ENCODE measurements at regions not wholly inside any gene's neighbourhood (a gene's known extent, or its start where the extent isn't known, plus 50 kb on each side); places are given as distances from the start of the nearest gene placed in this dataset.
A peak's percentile ranks its signal among the peaks of the same experiment; 100 is the strongest.

- TF ChIP-seq CTCF (IDR thresholded peaks at IDR 0.05; ENCODE audit: low read length, missing control alignments), result peak; percentile 99
- DNase-seq (ENCODE audit: low read depth), result peak; percentile 93
- H3K4me3 ChIP-seq (replicated peaks; ENCODE audit: low read depth, low read length), result peak overlapping the region; percentile 34
Measured at GRCh38 chr12:89019439-89020120, 332.7 kb downstream of the DUSP6 start.

- DNase-seq (ENCODE audit: low read depth), result peak; percentile 88
- peak overlapping the region; percentile 34 for H3K4me3 ChIP-seq (replicated peaks; ENCODE audit: low read depth, low read length)
- peak; percentile 74 for TF ChIP-seq CTCF (IDR thresholded peaks at IDR 0.05; ENCODE audit: low read length, missing control alignments)
Measured at GRCh38 chr12:89016970-89017778, 335.1 kb downstream of the DUSP6 start.

GRCh38 chr12:89015419-89015818 lies 336.9 kb downstream of the DUSP6 start:
- TF ChIP-seq CTCF (IDR thresholded peaks at IDR 0.05; ENCODE audit: low read length, missing control alignments), result no peak
- no peak for DNase-seq (ENCODE audit: low read depth)
- no peak overlapping the region for H3K4me3 ChIP-seq (replicated peaks; ENCODE audit: low read depth, low read length)

- TF ChIP-seq CTCF (IDR thresholded peaks at IDR 0.05; ENCODE audit: low read length, missing control alignments), result no peak
- peak; percentile 53 for DNase-seq (ENCODE audit: low read depth)
- no peak overlapping the region for H3K4me3 ChIP-seq (replicated peaks; ENCODE audit: low read depth, low read length)
Measured at GRCh38 chr12:88998421-88998820, 353.9 kb downstream of the DUSP6 start.

GRCh38 chr12:88996200-88996788 lies 356.0 kb downstream of the DUSP6 start:
- DNase-seq (ENCODE audit: low read depth), result peak; percentile 49
- no peak overlapping the region for H3K4me3 ChIP-seq (replicated peaks; ENCODE audit: low read depth, low read length)
- no peak for TF ChIP-seq CTCF (IDR thresholded peaks at IDR 0.05; ENCODE audit: low read length, missing control alignments)

GRCh38 chr12:88994971-88995370 lies 357.3 kb downstream of the DUSP6 start:
- peak; percentile 22 for DNase-seq (ENCODE audit: low read depth)

More at GRCh38 chr12:88994971-88995370, 357.3 kb downstream of the DUSP6 start:
- no peak for TF ChIP-seq CTCF (IDR thresholded peaks at IDR 0.05; ENCODE audit: low read length, missing control alignments)
- no peak overlapping the region for H3K4me3 ChIP-seq (replicated peaks; ENCODE audit: low read depth, low read length)
